Esophagus muscularis mucosa (tissue), 4 donors: ENCODE measurements at regions not wholly inside any gene's neighbourhood (a gene's known extent, or its start where the extent isn't known, plus 50 kb on each side); places are given as distances from the start of the nearest gene placed in this dataset.

Experiments
- DNase-seq: peaks from one replicate; pipeline ENCODE4 v3.0.0-alpha.2; 2017; ENCODE audit errors: extremely low spot score
- H3K27ac ChIP-seq, 4 donors: fragments of 200-600 bp; sonication (generic); replicated peaks in 1 of 4; 1 replicate in 3 of 4; 2 replicates in 1 of 4; pipeline ENCODE4 v1.5.1; 2016 to 2019; ENCODE audit warnings: mild to moderate bottlenecking in 1 of 4
- H3K27me3 ChIP-seq, 4 donors: fragments of 200-600 bp; sonication (generic); one replicate each; pipeline versions ENCODE4 v1.5.1 to v1.6.0; 2016 to 2019
- H3K36me3 ChIP-seq, 4 donors: fragments of 200-600 bp; sonication (generic); one replicate each; pipeline ENCODE4 v1.5.1; 2016 to 2019
- H3K4me1 ChIP-seq, 4 donors: fragments of 200-600 bp; sonication (generic); one replicate each; pipeline ENCODE4 v1.5.1; 2016 to 2019
- H3K4me3 ChIP-seq, 4 donors: fragments of 200-600 bp; sonication (generic); 1 replicate in 2 of 4; 2 replicates in 2 of 4; pipeline ENCODE4 v1.5.1; 2016 to 2019; ENCODE audit warnings: mild to moderate bottlenecking in 4 of 4, moderate library complexity in 1 of 4
- H3K9me3 ChIP-seq, 4 donors: fragments of 200-600 bp; sonication (generic); 1 replicate in 3 of 4; 2 replicates in 1 of 4; pipeline ENCODE4 v1.5.1; 2016 to 2019
- CTCF ChIP-seq, 3 experiments: fragments of 200-600 bp in 2 of 3; fragments of 450-650 bp in 1 of 3; sonication (generic) in 2 of 3; IDR thresholded peaks; one replicate each; pipeline ENCODE4 v1.5.1; 2017 to 2019; ENCODE audit warnings: antibody characterized with exemption in 3 of 3, mild to moderate bottlenecking in 2 of 3, moderate library complexity in 1 of 3
- EP300 ChIP-seq: sonication (generic); formaldehyde crosslinking; IDR thresholded peaks from one replicate; pipeline ENCODE4 v1.6.1; 2017; ENCODE audit warnings: antibody characterized with exemption
- POLR2A ChIP-seq: fragments of 450-650 bp; IDR thresholded peaks from one replicate; pipeline ENCODE4 v1.6.1; 2017; ENCODE audit warnings: antibody characterized with exemption, moderate library complexity, mild to moderate bottlenecking, low read depth
- POLR2AphosphoS5 ChIP-seq, 2 donors: sonication (generic); formaldehyde crosslinking; IDR thresholded peaks; one replicate each; pipeline ENCODE4 v1.6.1; 2017; ENCODE audit warnings: antibody characterized with exemption in 2 of 2
- WGBS: methylation state at CpG from one replicate; pipeline ENCODE4 v1.1.5; 2018; 5-methylcytosine and 5-hydroxymethylcytosine counted together
- intact Hi-C: fragments of 100-400 bp; cut with DNase I; formaldehyde crosslinking; loops from one replicate; pipeline ENCODE4 v1.15.1; 2023

DNA sequence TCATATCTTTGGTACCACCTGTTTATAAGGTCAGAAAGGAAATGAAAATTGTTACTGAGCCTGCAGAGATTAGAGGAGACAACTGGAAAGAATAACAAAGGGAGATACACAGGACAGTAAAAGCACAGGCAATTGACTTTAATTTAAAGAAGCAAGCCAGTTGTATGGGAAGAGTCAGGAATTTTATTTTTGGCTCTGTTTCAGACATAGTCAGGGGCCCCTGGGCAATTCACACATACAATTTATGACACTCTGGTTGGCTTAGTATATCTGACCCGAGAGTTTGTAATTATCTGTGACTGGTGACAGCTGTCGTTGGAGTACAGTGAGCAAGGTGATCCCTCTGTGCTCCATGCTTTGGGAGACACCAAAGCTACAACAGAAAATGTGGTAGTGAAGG is 591.9 kb upstream of the NECTIN3 start:
- H3K9me3 ChIP-seq, result peaks cover 0 to 6% (median 2%) of the 10 kb centered on the region in 4 donors
- H3K4me1 ChIP-seq, result no peaks in the 10 kb centered on the region
- no peak overlapping the region for H3K4me3 ChIP-seq
- H3K36me3 ChIP-seq, result no peaks in the 10 kb centered on the region
- 36% methylated on average over 2 of the region's 2 CpGs for WGBS
- no peak for TF ChIP-seq EP300
- DNase-seq, result no peak
- intact Hi-C loops, result no loop called here
- H3K27me3 ChIP-seq, result no peaks in the 10 kb centered on the region
- no peak overlapping the region for H3K27ac ChIP-seq

GRCh38 chr3:110485389-110485788 is 586.2 kb upstream of the NECTIN3 start:
- intact Hi-C loops, result no loop called here
- Histone ChIP-seq H3K27me3 (no peaks in the 10 kb centered on the region), H3K36me3 (no peaks in the 10 kb centered on the region), H3K27ac (no peak overlapping the region), H3K4me3 (no peak overlapping the region), H3K4me1 (no peaks in the 10 kb centered on the region), H3K9me3 (peaks cover 0 to 31% (median 17%) of the 10 kb centered on the region in 4 donors)
- WGBS, result 90% methylated on average over 2 of the region's 2 CpGs
- no peak for DNase-seq
- TF ChIP-seq EP300 (no peak), POLR2A (no peak), POLR2AphosphoS5 (IDR thresholded peaks at IDR 0.05) (no peak), CTCF (IDR thresholded peaks at IDR 0.05) (no peak)

GRCh38 chr3:110487840-110488239 is 583.8 kb upstream of the NECTIN3 start:
- no peak overlapping the region for H3K27ac ChIP-seq
- H3K36me3 ChIP-seq, result no peaks in the 10 kb centered on the region
- WGBS, result 74% methylated on average over 1 of the region's 1 CpG
- H3K4me3 ChIP-seq, result no peak overlapping the region
- no peak for DNase-seq
- TF ChIP-seq POLR2A (no peak), CTCF (IDR thresholded peaks at IDR 0.05) (no peak), POLR2AphosphoS5 (IDR thresholded peaks at IDR 0.05) (no peak), EP300 (no peak)
- intact Hi-C loops, result no loop called here
- peaks cover 0 to 31% (median 17%) of the 10 kb centered on the region in 4 donors for H3K9me3 ChIP-seq
- no peaks in the 10 kb centered on the region for H3K27me3 ChIP-seq
- no peaks in the 10 kb centered on the region for H3K4me1 ChIP-seq

- DNase-seq, result no peak
- 92% methylated on average over 4 of the region's 4 CpGs for WGBS
- H3K27me3 ChIP-seq, result no peaks in the 10 kb centered on the region
- TF ChIP-seq CTCF (IDR thresholded peaks at IDR 0.05), result no peak
- TF ChIP-seq POLR2AphosphoS5 (IDR thresholded peaks at IDR 0.05), result no peak
- TF ChIP-seq EP300, result no peak
- no peak for TF ChIP-seq POLR2A
- peaks cover 0 to 18% (median 14%) of the 10 kb centered on the region in 4 donors for H3K9me3 ChIP-seq
- peaks cover 0 to 7% (median 2%) of the 10 kb centered on the region in 4 donors for H3K4me1 ChIP-seq
- H3K27ac ChIP-seq, result no peak overlapping the region
- H3K4me3 ChIP-seq, result no peak overlapping the region
- H3K36me3 ChIP-seq, result no peaks in the 10 kb centered on the region
- intact Hi-C loops, result no loop called here
Observed at GRCh38 chr3:110491413-110491812, 580.2 kb upstream of the NECTIN3 start.

DNA sequence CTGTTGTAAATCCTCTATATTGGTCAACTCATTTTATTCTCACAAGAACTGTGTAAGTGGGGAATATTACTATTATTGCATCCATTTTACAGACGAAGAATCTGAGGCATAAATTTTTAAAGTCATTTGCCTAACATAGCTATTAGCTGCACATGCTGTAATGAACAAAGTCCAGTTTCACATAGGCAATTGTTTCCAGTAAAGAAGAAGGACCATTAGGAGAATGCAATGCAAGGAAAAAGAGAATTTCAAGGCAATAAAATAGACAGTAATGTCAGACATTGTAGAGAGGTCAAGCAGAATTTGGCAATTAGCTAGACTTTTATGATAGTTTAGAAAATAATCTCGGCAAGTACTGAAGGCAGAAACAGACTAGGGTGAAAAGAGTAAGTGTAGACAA is 578.7 kb upstream of the NECTIN3 start:
- no peaks in the 10 kb centered on the region for H3K27me3 ChIP-seq
- no peak overlapping the region for H3K27ac ChIP-seq
- peaks cover 0 to 6% (median 3%) of the 10 kb centered on the region in 4 donors for H3K9me3 ChIP-seq
- WGBS, result 50% methylated on average over 2 of the region's 2 CpGs
- no peaks in the 10 kb centered on the region for H3K36me3 ChIP-seq
- H3K4me1 ChIP-seq, result peaks cover 0 to 7% (median 2%) of the 10 kb centered on the region in 4 donors
- no peak overlapping the region for H3K4me3 ChIP-seq
- intact Hi-C loops, result no loop called here
- no peak for DNase-seq
- TF ChIP-seq EP300 (no peak), POLR2AphosphoS5 (IDR thresholded peaks at IDR 0.05) (no peak), CTCF (IDR thresholded peaks at IDR 0.05) (no peak), POLR2A (no peak)
